Stimulated activated CD4-positive, alpha-beta T cell treated with anti-CD3 and anti-CD28 coated beads, Interleukin-1b, Interleukin-23, amount 100 ng/mL, for 48 hours (primary cell): ENCODE measurements at regions not wholly inside any gene's neighbourhood (a gene's known extent, or its start where the extent isn't known, plus 50 kb on each side); places are given as distances from the start of the nearest gene placed in this dataset.

Experiments used
- DNase-seq: peaks from one replicate; pipeline ENCODE4 v3.0.0-alpha.2; 2020

GRCh38 chr9:116066221-116066620, 87.4 kb upstream of the PAPPA start:
- no peak for DNase-seq

GRCh38 chr9:116067566-116067965, 86.0 kb upstream of the PAPPA start:
- DNase-seq, result no peak

- no peak for DNase-seq
Measured at GRCh38 chr9:116070256-116070914, 83.2 kb upstream of the PAPPA start.

GRCh38 chr9:116072046-116072445, 81.5 kb upstream of the PAPPA start:
- no peak for DNase-seq

GRCh38 chr9:116073826-116074225, 79.8 kb upstream of the PAPPA start:
- no peak for DNase-seq

GRCh38 chr9:116074658-116075057, 78.9 kb upstream of the PAPPA start:
- DNase-seq, result no peak

GRCh38 chr9:116075191-116075590, 78.4 kb upstream of the PAPPA start:
- no peak for DNase-seq

GRCh38 chr9:116078640-116079039, 75.0 kb upstream of the PAPPA start:
- no peak for DNase-seq

GRCh38 chr9:116080561-116080960, 73.0 kb upstream of the PAPPA start:
- no peak for DNase-seq

- DNase-seq, result no peak
Measured at GRCh38 chr9:116081435-116082115, 72.0 kb upstream of the PAPPA start.

- DNase-seq, result no peak
Measured at GRCh38 chr9:116083837-116084236, 69.8 kb upstream of the PAPPA start.

- DNase-seq, result no peak
Measured at GRCh38 chr9:116084497-116084896, 69.1 kb upstream of the PAPPA start.

GRCh38 chr9:116087246-116087645, 66.3 kb upstream of the PAPPA start:
- no peak for DNase-seq

GRCh38 chr9:116087751-116088194, 65.8 kb upstream of the PAPPA start:
- DNase-seq, result no peak

GRCh38 chr9:116088396-116088795, 65.2 kb upstream of the PAPPA start:
- no peak for DNase-seq

GRCh38 chr9:116090030-116090770, 63.4 kb upstream of the PAPPA start:
- DNase-seq, result no peak

GRCh38 chr9:116094846-116095245, 58.7 kb upstream of the PAPPA start:
- no peak for DNase-seq

GRCh38 chr9:116095403-116095802, 58.2 kb upstream of the PAPPA start:
- DNase-seq, result no peak

- DNase-seq, result no peak
Measured at GRCh38 chr9:116096046-116096445, 57.5 kb upstream of the PAPPA start.

GRCh38 chr9:116096853-116097252, 56.7 kb upstream of the PAPPA start:
- DNase-seq, result no peak

GRCh38 chr9:116098476-116098875, 55.1 kb upstream of the PAPPA start:
- DNase-seq, result no peak

GRCh38 chr9:116099821-116100220, 53.8 kb upstream of the PAPPA start:
- DNase-seq, result no peak

- no peak for DNase-seq
Measured at GRCh38 chr9:116100711-116101121, 52.9 kb upstream of the PAPPA start.

GRCh38 chr9:116101516-116101915, 52.1 kb upstream of the PAPPA start:
- no peak for DNase-seq
